Right lobe of liver (tissue), 6 donors: ENCODE measurements at regions not wholly inside any gene's neighbourhood (a gene's known extent, or its start where the extent isn't known, plus 50 kb on each side); places are given as distances from the start of the nearest gene placed in this dataset.

Experiments
- ATAC-seq, 4 donors: fragments of 200-7000 bp; cut with Tn5 transposase; one replicate each; pipeline ENCODE4 v1.9.1; 2020; ENCODE audit warnings: mild to moderate bottlenecking in 4 of 4, moderate library complexity in 4 of 4
- DNase-seq, 3 donors: peaks; one replicate each; pipeline ENCODE4 v3.0.0-alpha.2; 2020
- H3K27ac ChIP-seq, 3 donors: fragments of 200-600 bp; one replicate each; pipeline ENCODE4 v1.8.0; 2022
- H3K27me3 ChIP-seq, 2 donors: fragments of 200-600 bp; one replicate each; pipeline ENCODE4 v1.8.0; 2022
- H3K36me3 ChIP-seq, 4 donors: fragments of 200-600 bp; sonication (generic) in 1 of 4; one replicate each; pipeline versions ENCODE4 v1.5.1 to v1.8.0; 2017 to 2022; ENCODE audit warnings: control low read depth in 1 of 4
- H3K4me1 ChIP-seq, 4 donors: fragments of 200-600 bp; sonication (generic) in 1 of 4; one replicate each; pipeline versions ENCODE4 v1.5.1 to v1.8.0; 2017 to 2022; ENCODE audit warnings: control low read depth in 1 of 4
- H3K4me3 ChIP-seq, 3 donors: fragments of 200-600 bp; one replicate each; pipeline ENCODE4 v1.8.0; 2022
- H3K9me3 ChIP-seq, 4 donors: fragments of 200-600 bp; sonication (generic) in 1 of 4; one replicate each; pipeline versions ENCODE4 v1.5.1 to v1.8.0; 2017 to 2022; ENCODE audit warnings: control low read depth in 1 of 4
- POLR2A ChIP-seq: fragments of 450-650 bp; IDR thresholded peaks from one replicate; pipeline ENCODE4 v1.6.1; 2017; ENCODE audit warnings: antibody characterized with exemption, mild to moderate bottlenecking
- whole genome bisulfite sequencing: methylation state at CpG from one replicate; pipeline ENCODE4 v1.1.6; 2018; ENCODE audit warnings: low coverage, low lambda C conversion rate; ENCODE audit not compliant: insufficient coverage; ENCODE audit errors: missing lambda C conversion rate; 5-methylcytosine and 5-hydroxymethylcytosine counted together
- intact Hi-C, 2 donors: fragments of 100-400 bp; cut with DNase I; formaldehyde crosslinking; loops; one replicate each; pipeline versions ENCODE4 v1.11.2 to v1.14.1; 2022
- TF ChIP-seq, protein P1 (sequence below), 4 donors: fragments of 200-600 bp in 3 of 4; fragments of 450-650 bp in 1 of 4; IDR thresholded peaks; one replicate each; pipeline versions ENCODE4 v1.5.1 to v1.8.0; 2016 to 2022; ENCODE audit warnings: antibody characterized with exemption in 4 of 4, mild to moderate bottlenecking in 2 of 4
- donor health status: DM: no; HTN: yes; CAD: no.
- donor health status: DM: no; HTN: no; CAD: no.
- donor health status: DM: no; HTN: no; CAD: no.
- donor health status: DM: no; HTN: yes; CAD: no.
- donor health status: DM: no; HTN: yes; CAD: no.

DNA sequence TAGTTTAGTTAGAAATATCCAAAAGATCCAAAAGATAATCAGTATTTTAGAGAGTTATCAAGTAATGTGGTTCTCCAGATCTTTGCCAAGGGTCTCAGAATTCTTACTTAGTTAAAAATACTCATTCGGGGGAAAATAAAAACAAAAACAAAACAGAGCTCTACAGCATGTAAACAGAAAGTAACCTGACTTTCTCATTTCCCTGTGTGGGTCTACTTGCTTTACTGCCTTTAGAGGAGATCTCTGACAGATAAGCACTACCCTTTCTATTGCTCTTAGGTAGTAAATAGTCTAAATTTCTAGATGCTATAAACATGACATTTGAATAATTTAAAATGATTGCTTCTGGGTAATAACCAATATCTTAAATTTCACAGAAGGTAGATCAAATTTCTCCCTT is 371.8 kb downstream of the RPL10L start:
- TF ChIP-seq POLR2A = no peak
- TF ChIP-seq, protein P1, sequence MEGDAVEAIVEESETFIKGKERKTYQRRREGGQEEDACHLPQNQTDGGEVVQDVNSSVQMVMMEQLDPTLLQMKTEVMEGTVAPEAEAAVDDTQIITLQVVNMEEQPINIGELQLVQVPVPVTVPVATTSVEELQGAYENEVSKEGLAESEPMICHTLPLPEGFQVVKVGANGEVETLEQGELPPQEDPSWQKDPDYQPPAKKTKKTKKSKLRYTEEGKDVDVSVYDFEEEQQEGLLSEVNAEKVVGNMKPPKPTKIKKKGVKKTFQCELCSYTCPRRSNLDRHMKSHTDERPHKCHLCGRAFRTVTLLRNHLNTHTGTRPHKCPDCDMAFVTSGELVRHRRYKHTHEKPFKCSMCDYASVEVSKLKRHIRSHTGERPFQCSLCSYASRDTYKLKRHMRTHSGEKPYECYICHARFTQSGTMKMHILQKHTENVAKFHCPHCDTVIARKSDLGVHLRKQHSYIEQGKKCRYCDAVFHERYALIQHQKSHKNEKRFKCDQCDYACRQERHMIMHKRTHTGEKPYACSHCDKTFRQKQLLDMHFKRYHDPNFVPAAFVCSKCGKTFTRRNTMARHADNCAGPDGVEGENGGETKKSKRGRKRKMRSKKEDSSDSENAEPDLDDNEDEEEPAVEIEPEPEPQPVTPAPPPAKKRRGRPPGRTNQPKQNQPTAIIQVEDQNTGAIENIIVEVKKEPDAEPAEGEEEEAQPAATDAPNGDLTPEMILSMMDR (IDR thresholded peaks at IDR 0.05) = no peak
- intact Hi-C loops = no loop called here
- ATAC-seq (no peak), DNase-seq (no peak)
- H3K4me1 ChIP-seq = no peaks in the 10 kb centered on the region
- no peaks in the 10 kb centered on the region for H3K36me3 ChIP-seq
- no peaks in the 10 kb centered on the region for H3K9me3 ChIP-seq
- 29% methylated on average over 1 of the region's 1 CpG for WGBS
- H3K4me3 ChIP-seq = no peak overlapping the region
- H3K27ac ChIP-seq = no peak overlapping the region
- no peaks in the 10 kb centered on the region for H3K27me3 ChIP-seq

DNA sequence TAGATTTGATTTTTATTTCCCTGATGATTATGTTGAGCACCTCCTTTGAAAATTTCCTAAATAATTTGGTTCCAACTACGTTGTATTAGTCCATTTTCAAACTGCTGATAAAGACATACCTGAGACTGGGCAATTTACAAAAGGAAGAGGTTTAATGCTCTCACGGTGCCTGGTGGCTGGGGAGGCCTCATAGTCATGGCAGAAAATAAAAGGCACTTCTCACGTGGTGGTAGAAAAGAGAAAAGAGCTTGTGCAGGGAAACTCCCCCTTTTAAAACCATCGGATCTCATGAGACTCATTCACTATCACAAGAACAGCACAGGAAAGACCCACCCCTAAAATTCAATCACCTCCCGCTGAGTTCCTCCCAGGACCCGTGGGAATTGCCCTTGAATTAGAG is 372.3 kb downstream of the RPL10L start:
- no peaks in the 10 kb centered on the region for H3K9me3 ChIP-seq
- ATAC-seq (no peak), DNase-seq (no peak)
- H3K27me3 ChIP-seq = no peaks in the 10 kb centered on the region
- TF ChIP-seq, protein P1 (IDR thresholded peaks at IDR 0.05) = no peak
- H3K4me3 ChIP-seq = no peak overlapping the region
- H3K36me3 ChIP-seq = no peaks in the 10 kb centered on the region
- H3K27ac ChIP-seq = no peak overlapping the region
- no peaks in the 10 kb centered on the region for H3K4me1 ChIP-seq
- 42% methylated on average over 6 of the region's 6 CpGs for WGBS
- intact Hi-C loops = no loop called here

DNA sequence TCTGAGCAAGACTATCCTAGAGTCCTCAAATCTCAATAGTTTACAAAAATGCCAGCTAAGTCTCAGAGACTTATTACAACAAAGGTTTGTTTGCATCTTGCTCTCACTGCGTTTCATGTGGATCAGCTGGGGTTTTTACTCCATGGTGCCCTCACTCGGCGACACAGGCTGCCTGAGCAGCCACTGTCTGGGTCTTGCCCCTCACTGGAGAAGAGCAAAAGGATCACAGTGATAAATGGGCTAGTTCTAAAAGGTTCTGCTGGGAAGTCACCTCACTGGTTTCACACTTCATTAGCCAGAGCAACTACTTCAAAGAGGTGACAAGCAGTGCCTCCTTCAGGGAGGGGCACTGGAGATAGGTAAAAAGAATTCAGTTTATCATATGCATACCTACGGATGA is 392.0 kb downstream of the RPL10L start:
- intact Hi-C loops = no loop called here
- DNase-seq = no peak
- no peak for TF ChIP-seq POLR2A
- TF ChIP-seq, protein P1 (IDR thresholded peaks at IDR 0.05) = no peak
- no peaks in the 10 kb centered on the region for H3K4me1 ChIP-seq
- H3K27ac ChIP-seq = no peak overlapping the region
- no peak overlapping the region for H3K4me3 ChIP-seq
- H3K36me3 ChIP-seq = no peaks in the 10 kb centered on the region
- H3K9me3 ChIP-seq = no peaks in the 10 kb centered on the region
- WGBS = 24% methylated on average over 4 of the region's 4 CpGs
- no peaks in the 10 kb centered on the region for H3K27me3 ChIP-seq
- ATAC-seq = no peak

DNA sequence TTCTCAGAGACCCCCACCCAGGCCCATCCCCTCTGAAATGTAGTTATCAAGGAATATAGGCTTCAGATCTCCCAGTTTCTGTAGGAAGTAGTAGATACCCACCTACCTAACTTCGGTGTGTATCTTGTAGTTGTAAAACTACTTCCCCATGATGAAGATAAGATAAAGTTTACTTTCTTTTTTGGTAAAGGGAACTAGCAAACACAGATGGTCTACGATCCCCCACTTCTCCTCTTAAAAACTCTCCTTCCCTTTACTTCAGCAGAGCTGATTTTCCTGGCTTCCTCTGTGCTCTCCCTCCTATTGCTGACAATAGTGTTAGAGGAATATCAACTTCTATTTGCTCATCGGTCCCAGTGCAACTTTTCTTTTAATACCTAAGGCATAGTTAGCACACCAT is 395.2 kb downstream of the RPL10L start:
- DNase-seq (no peak), ATAC-seq (no peak)

More for the DNA sequence above, 395.2 kb downstream of the RPL10L start:
- Histone ChIP-seq H3K9me3 (no peaks in the 10 kb centered on the region), H3K36me3 (no peaks in the 10 kb centered on the region), H3K27ac (no peak overlapping the region), H3K27me3 (no peaks in the 10 kb centered on the region), H3K4me1 (no peaks in the 10 kb centered on the region), H3K4me3 (no peak overlapping the region)
- TF ChIP-seq, protein P1 (IDR thresholded peaks at IDR 0.05) = no peak
- no peak for TF ChIP-seq POLR2A
- intact Hi-C loops = no loop called here
- 35% methylated on average over 3 of the region's 3 CpGs for WGBS
